ENCODE measurements at regions not wholly inside any gene's neighbourhood (a gene's known extent, or its start where the extent isn't known, plus 50 kb on each side); places are given as distances from the start of the nearest gene placed in this dataset.
"Not testable (repeated sequence)": the region's sequence is repeated elsewhere in the genome, so short reads cannot be mapped to it uniquely, and the experiment has no call there.

DNA sequence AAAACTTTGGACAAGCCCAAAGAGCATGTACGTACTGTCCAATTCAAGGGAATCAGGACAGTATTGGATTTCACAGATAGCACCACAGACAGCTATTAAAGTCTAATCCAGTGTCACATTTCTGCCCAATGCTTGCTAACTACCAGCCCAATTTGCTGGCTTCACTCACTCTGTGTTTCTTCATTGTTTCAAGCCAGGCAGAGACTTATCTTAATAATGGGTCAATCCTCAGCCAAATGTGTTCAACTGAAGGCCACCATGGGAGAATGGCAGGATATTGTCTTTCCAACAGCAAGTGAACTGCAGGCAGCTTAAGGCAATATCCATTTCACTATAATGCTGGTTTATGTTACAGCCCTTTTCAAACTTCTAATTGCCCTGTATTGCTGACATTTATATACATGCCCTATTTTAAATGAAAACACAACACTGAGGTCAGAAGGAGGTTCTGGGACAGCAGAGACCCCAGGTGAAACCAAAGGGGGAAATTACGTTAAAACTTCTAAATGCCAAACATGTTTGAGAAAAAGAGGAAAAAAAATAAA lies 142.1 kb upstream of the RSPO3 start:
- DNase-seq (ENCODE audit: low read depth, low spot score): no peak
- H3K4me3 ChIP-seq (ENCODE audit: low read depth, low read length): no peak overlapping the region
- TF ChIP-seq, protein P1, sequence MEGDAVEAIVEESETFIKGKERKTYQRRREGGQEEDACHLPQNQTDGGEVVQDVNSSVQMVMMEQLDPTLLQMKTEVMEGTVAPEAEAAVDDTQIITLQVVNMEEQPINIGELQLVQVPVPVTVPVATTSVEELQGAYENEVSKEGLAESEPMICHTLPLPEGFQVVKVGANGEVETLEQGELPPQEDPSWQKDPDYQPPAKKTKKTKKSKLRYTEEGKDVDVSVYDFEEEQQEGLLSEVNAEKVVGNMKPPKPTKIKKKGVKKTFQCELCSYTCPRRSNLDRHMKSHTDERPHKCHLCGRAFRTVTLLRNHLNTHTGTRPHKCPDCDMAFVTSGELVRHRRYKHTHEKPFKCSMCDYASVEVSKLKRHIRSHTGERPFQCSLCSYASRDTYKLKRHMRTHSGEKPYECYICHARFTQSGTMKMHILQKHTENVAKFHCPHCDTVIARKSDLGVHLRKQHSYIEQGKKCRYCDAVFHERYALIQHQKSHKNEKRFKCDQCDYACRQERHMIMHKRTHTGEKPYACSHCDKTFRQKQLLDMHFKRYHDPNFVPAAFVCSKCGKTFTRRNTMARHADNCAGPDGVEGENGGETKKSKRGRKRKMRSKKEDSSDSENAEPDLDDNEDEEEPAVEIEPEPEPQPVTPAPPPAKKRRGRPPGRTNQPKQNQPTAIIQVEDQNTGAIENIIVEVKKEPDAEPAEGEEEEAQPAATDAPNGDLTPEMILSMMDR (IDR thresholded peaks at IDR 0.05; ENCODE audit: insufficient read depth, low read length, missing control alignments): no peak
- ChIA-PET POLR2A (no interaction called here), CTCF (no interaction called here)

DNA sequence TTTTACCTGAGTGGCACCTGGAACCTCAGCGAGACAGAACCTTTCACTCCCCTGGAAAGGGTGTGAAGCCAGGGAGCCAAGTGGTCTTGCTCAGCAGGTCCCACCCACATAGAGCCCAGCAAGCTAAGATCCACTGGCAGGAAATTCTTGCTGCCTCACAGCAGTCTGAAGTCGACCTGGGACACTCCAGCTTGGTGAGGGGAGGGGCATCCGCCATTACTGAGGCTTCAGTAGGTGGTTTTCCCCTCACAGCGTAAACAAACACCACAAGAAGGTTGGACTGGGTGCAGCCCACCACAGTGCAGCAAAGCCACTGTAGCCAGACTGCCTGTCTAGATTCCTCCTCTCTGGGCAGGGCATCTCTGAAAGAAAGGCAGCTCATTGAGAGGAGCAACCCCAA lies 134.7 kb upstream of the RSPO3 start:
- TF ChIP-seq, protein P1 (IDR thresholded peaks at IDR 0.05; ENCODE audit: insufficient read depth, low read length, missing control alignments): no peak
- no peak for DNase-seq (ENCODE audit: low read depth, low spot score)
- H3K4me3 ChIP-seq (ENCODE audit: low read depth, low read length): no peak overlapping the region
- CTCF ChIA-PET: no interaction called here
- POLR2A ChIA-PET: no interaction called here

DNA sequence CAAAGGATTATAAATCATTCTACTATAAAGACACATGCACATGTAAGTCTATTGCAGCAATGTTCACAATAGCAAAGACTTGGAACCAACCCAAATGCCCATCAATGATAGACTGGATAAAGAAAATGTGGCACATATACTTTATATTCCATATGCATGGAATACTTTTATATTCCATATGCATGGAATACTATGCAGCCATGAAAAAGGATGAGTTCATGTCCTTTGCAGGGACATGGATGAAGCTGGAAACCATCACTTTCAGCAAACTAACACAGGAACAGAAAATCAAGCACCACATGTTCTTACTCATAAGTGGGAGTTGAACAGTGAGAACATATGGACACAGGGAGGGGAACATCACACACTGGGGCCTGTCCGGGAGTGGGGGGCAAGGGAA lies 130.3 kb upstream of the RSPO3 start:
- POLR2A ChIA-PET; DNase-seq (ENCODE audit: low read depth, low spot score); CTCF ChIA-PET; H3K4me3 ChIP-seq (ENCODE audit: low read depth, low read length): not testable (repeated sequence)

DNA sequence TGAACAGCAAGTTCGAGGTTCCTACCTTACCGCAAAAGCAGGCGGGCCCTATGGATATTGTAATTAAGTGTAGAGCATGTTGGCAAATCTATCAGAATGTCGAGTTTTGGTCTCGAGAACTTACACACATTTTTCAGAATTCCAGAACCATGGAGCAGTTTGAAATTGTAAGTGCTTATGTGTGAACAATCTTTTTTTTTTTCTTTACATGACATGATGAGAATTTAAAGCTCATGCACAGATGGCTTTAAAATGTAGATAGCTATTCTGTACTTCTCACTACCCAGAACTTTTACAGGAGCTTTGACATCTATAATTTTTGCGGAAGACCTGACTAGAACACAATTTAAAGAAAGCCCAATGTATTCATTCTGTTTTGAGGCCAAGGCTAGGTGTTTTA lies 117.8 kb upstream of the RSPO3 start:
- no peak for DNase-seq (ENCODE audit: low read depth, low spot score)
- TF ChIP-seq, protein P1 (IDR thresholded peaks at IDR 0.05; ENCODE audit: insufficient read depth, low read length, missing control alignments): no peak
- ChIA-PET CTCF (no interaction called here), POLR2A (no interaction called here)
- H3K4me3 ChIP-seq (ENCODE audit: low read depth, low read length): no peak overlapping the region

GRCh38 chr6:127013865-127014264 lies 104.6 kb upstream of the RSPO3 start:
- POLR2A ChIA-PET: no interaction called here
- CTCF ChIA-PET: no interaction called here
- no peak for DNase-seq (ENCODE audit: low read depth, low spot score)
- TF ChIP-seq, protein P1 (IDR thresholded peaks at IDR 0.05; ENCODE audit: insufficient read depth, low read length, missing control alignments): no peak
- H3K4me3 ChIP-seq (ENCODE audit: low read depth, low read length): no peak overlapping the region

GRCh38 chr6:127015858-127016257 lies 102.6 kb upstream of the RSPO3 start:
- POLR2A ChIA-PET: no interaction called here
- DNase-seq (ENCODE audit: low read depth, low spot score): no peak
- TF ChIP-seq, protein P1 (IDR thresholded peaks at IDR 0.05; ENCODE audit: insufficient read depth, low read length, missing control alignments): no peak
- CTCF ChIA-PET: no interaction called here
- no peak overlapping the region for H3K4me3 ChIP-seq (ENCODE audit: low read depth, low read length)

DNA sequence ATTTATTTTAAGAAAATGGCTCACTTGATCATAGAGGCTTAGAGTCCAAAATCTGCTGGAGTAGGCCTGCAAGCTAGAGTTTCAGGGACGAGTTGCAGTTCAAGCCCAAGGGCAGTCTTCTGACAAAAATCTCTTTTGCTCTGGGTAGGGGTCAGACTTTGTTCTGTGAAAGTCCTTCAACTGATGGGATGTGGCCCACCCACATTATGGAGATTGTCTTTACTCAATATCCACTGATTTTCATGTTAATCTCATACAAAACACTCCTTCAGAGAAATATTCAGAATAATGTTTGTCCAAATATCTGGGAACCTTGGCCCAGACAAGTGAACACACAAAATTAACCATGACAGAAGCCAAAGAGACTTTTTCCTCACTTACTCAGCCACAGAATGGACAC lies 98.6 kb upstream of the RSPO3 start:
- ChIA-PET POLR2A (no interaction called here), CTCF (no interaction called here)
- H3K4me3 ChIP-seq (ENCODE audit: low read depth, low read length): no peak overlapping the region
- TF ChIP-seq, protein P1 (IDR thresholded peaks at IDR 0.05; ENCODE audit: insufficient read depth, low read length, missing control alignments): no peak
- DNase-seq (ENCODE audit: low read depth, low spot score): no peak
